ENCODE measurements at regions not wholly inside any gene's neighbourhood (a gene's known extent, or its start where the extent isn't known, plus 50 kb on each side); places are given as distances from the start of the nearest gene placed in this dataset.

DNA sequence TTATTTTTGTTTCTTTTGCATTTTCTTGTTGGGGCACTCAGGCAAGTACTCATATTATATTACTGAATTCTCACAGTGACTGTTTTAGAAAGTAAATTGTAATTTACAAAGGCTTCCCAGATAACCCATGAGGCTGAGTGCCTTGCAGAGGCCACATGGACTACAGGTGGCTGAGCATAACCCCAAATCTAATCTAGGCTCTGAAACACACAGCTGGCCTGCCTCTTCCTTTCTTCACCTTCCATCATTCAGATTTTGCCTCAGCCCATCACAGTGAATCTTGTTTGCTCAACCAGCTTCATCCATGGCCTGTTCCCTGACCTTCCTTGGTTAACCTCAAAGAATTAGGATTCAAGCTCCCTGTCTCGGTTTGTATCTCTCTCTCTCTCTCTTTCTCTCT lies 78.5 kb upstream of the PRDM11 start:
- no peak for DNase-seq

DNA sequence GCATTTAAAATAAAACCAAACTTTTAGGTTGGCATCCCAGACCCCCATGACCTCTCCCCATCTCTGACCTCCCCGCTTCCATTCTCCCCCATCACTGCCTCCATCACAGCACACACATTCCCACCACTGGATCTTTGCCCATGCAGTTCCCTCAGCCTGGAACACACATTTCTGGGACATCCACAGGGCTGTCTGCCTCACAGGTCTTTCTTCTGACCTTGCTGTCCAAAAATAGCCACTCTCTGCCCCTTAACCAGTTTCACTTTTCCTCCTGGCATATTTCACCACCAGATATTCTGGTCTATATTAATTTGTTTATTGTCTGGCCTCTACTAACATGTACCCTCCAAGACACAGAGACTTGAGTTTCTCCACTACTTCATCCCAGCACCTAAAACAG lies 75.2 kb upstream of the PRDM11 start:
- DNase-seq: no peak

- DNase-seq: no peak
These were observed 72.7 kb upstream of the PRDM11 start for GRCh38 chr11:45073685-45074141.

DNA sequence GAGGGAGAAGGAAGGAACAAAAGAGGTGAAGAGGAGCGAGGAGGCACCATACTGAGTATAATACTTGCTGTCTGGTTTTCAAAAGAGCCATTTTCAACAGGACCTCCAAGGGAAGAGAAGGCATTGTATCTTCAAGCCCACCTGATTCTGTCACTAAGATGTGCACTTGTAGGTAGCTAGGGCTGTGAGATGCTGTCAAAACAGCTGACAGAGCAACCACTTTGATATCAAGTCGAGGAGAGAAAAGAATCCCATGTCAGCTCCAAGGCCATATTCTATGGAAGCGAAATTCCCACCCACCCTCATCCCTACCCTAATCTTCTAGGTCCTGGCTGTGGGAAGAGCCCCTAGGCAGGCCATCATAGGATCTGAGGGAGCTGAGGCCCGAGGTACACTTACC lies 70.9 kb upstream of the PRDM11 start:
- DNase-seq: no peak

DNA sequence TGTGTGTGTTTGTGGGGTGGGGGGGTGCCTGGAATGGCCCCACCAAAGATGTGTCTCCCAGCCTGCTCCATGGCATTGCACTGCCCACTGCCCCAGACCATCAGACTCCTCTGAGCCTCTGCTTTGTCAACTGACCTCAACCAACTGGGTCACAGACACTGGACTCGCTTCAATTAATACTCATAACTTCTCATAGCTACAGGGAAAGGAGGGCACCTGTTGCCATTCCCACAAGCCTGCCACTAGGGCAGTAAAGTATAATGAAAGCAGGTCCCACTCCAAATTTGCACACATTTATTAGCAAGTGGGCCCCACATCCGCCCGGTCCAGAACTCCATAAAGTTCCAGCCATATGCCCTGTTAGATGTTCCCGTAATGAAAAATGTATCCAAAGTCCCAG lies 70.5 kb upstream of the PRDM11 start:
- DNase-seq: no peak

GRCh38 chr11:45076761-45077160 lies 69.7 kb upstream of the PRDM11 start:
- no peak for DNase-seq

GRCh38 chr11:45078236-45079074 lies 68.0 kb upstream of the PRDM11 start:
- DNase-seq: no peak

DNA sequence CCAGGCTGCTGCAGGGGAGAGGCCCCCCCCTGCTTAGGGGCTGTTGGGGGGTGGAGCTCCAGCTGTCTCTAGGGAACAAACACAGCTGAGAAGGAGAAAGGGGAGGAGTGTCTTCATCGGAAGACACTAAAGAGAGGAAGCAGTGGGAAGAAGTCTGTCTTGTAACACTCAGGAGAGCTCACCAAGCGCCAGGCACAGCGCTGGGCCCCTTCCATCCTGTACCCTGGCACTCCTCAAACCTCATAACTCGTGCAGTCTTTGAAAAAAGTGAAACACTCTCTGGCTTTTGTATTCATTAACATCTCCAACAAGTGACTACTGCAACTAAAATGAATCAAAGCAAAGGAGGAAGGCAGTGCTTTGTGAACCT lies 67.4 kb upstream of the PRDM11 start:
- no peak for DNase-seq

DNA sequence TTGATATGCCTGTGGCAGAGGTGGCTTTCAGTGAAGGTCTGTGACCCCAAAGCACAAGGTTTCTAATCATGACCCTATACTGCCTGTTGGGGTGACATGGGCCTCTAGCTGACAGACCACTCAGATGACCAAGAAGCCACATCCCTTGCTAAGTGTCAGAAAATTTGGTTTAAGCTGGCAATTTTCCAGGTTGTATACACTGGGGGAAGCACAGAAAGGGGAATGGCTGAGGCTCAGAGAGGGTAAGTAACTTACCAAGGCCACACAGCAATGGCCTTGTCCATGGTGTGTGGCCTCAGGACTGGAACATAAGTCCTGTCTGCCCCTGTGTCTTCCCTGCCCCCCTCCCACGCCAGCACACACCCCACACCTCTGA lies 66.9 kb upstream of the PRDM11 start:
- no peak for DNase-seq

DNA sequence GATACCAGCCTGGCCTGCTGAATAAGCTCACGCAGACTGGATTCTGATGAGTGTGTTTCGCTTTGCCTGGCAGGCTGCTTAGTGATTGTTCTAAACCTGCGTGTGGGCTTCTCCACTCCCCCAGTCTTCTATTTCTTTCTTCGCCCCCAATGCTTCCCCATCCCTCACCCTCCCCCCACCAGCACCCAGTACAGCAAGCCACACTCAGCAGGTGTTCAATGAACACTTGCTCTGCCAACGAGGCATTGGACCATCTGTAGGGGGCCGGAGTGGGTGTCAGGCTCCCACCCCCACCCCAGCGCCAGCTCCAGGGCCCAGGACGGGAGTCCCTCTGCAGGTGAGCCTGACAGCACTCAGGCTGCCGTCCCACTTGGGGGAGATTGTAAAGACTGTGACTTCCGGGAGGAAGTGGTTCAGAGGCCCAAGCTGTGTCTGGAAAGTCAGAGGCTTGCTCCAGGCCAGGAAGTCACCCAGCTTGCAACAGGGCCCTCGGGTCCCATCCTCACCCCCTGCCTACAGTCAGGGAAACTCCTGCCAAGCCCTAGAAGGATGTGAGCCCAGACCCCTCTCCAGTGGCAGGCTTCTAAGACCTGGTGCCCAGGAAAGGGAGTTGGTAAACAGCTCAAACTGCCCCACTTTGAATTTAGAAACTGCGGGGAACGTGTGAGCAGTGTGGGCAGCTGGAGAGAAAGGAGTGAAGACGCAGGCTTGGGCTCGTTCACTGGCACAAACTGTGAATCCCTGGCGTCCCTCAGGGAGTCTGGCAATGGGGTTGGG lies 66.3 kb upstream of the PRDM11 start:
- DNase-seq: no peak

DNA sequence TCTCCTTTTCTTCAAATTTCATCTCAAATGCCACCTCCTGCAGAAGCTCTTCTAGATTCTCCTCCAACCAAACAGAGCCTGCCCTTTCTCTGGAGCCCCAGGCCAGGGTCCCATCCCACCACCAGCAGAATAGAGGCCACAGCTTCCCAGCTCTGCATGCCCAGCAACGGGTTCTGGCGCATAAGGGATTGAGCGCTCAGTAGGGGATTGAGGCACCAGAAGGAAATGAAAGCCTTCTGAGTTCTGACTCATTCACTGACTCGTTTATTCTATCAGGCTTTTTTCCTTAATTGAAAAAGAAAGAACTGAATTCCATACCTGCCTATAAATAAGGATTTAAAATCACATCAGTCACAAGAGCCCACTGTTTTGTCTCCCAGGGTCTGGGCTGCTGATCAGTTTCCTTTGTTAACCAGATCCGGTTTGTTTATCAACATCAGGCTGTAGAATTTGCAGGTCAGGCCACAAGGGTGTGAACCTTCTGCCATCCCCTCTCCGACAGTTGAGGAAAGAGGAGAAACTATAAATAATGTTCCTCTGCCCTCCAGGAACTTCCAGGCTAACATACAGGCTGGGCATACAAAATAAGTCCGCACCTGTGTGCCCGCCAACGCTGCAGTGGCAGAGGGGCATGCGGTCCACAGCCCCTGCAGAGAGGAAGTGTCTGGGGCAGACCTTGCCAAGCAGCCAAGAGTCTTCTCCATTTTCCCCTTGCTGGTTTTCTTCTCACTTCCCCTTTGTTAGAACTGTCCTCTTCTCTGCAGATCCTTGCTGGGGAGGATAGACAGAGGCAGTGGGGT lies 63.5 kb upstream of the PRDM11 start:
- DNase-seq: no peak

- no peak for DNase-seq
These were observed 62.8 kb upstream of the PRDM11 start for GRCh38 chr11:45083544-45084087.

- DNase-seq: no peak
These were observed 60.6 kb upstream of the PRDM11 start for GRCh38 chr11:45085646-45086501.

DNA sequence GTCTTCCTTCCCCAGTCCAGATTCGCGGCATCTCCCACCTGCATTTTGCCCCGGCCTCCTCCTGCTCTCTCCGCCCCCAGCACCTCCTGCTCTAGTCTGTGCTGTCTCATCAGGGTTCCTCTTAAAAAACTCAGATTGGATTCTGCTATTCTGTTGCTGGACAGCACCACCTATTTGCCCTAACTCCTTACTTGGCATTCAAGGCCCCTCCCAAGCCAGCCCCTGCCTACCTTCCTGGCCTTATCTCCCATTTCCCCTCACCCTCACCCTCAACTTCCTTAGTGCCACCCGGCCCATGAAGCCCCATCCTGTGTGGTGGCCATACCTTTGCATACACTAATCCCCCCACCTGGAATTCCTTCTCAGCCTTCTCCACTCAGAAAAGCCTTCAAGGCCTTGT lies 59.9 kb upstream of the PRDM11 start:
- DNase-seq: no peak

GRCh38 chr11:45087086-45087899 lies 59.1 kb upstream of the PRDM11 start:
- no peak for DNase-seq

DNA sequence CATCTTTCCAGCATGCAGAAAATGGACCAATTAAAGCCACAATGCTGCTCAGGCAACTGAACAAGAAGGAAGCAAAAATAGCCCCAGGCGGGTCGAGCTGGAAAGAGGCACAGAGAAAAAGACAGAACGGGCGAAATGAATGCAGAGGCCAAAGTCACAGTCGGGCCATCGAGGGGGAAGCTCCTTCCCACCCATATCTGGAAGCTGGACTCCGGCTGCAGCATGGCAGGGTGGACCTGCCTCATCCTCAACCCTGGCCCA lies 58.6 kb upstream of the PRDM11 start:
- DNase-seq: no peak

DNA sequence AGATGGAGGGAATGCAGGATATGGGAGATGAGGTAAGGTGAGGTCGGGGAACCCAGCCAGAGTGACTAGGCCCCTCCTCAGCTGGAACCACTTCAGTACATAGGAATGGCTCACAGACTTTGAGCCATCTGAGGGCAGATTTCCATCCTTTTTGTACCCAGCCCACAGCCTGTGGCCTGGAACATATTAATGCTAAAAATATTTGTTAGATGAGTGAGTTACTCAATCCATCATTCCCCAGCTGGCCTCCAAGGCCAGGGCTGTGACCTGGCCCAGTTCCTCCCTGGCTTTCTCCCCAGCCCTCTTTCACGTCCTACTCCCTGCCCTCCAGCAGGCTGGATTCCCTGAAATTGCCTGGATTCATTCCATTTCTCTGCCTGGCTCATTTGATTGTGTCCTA lies 57.2 kb upstream of the PRDM11 start:
- no peak for DNase-seq

GRCh38 chr11:45089676-45090499 lies 56.6 kb upstream of the PRDM11 start:
- no peak for DNase-seq

GRCh38 chr11:45090607-45091006 lies 55.8 kb upstream of the PRDM11 start:
- DNase-seq: no peak

GRCh38 chr11:45091563-45092403 lies 54.7 kb upstream of the PRDM11 start:
- DNase-seq: no peak

All from NCI-H2029 treated with DMSO at 0.1 percent for 48 hours (cell line).